Neuronal stem cell (in vitro differentiated cells): ENCODE measurements at regions not wholly inside any gene's neighbourhood (a gene's known extent, or its start where the extent isn't known, plus 50 kb on each side); places are given as distances from the start of the nearest gene placed in this dataset.

ENCODE experiments used
- DNase-seq: peaks from one replicate; pipeline ENCODE4 v3.0.0-alpha.2; 2013; ENCODE audit warnings: low spot score
- H2AFZ ChIP-seq: one replicate; pipeline ENCODE4 v1.6.1; 2013; ENCODE audit warnings: mild to moderate bottlenecking, low read length, inconsistent platforms
- H2AK5ac ChIP-seq: 2 replicates; pipeline ENCODE4 v1.6.1; 2013; ENCODE audit warnings: low read depth, mild to moderate bottlenecking, inconsistent platforms, low read length, moderate library complexity, mixed read lengths
- H2BK120ac ChIP-seq: 2 replicates; pipeline ENCODE4 v1.6.1; 2013; ENCODE audit warnings: low read depth, mild to moderate bottlenecking, inconsistent platforms, low read length, moderate library complexity, mixed read lengths
- H2BK12ac ChIP-seq: one replicate; pipeline ENCODE4 v1.6.1; 2013; ENCODE audit warnings: low read length, inconsistent platforms
- H2BK15ac ChIP-seq: 2 replicates; pipeline ENCODE4 v1.6.1; 2013; ENCODE audit warnings: mild to moderate bottlenecking, low read length, inconsistent platforms, mixed read lengths
- H2BK5ac ChIP-seq: one replicate; pipeline ENCODE4 v1.6.1; 2013; ENCODE audit warnings: inconsistent platforms, mild to moderate bottlenecking, low read length, moderate library complexity
- H3K14ac ChIP-seq: one replicate; pipeline ENCODE4 v1.6.1; 2013; ENCODE audit warnings: low read length, inconsistent platforms
- H3K18ac ChIP-seq: 2 replicates; pipeline ENCODE4 v1.6.1; 2013; ENCODE audit warnings: low read length, inconsistent platforms
- H3K23ac ChIP-seq: 2 replicates; pipeline ENCODE4 v1.6.1; 2013; ENCODE audit warnings: low read depth, mild to moderate bottlenecking, mixed read lengths, low read length, inconsistent platforms; ENCODE audit not compliant: poor library complexity
- H3K27ac ChIP-seq: replicated peaks from 3 replicates; pipeline ENCODE4 v1.5.1; 2013; ENCODE audit warnings: low read length, inconsistent platforms
- H3K27me3 ChIP-seq, 3 experiments: 2 replicates each; pipeline ENCODE4 v1.6.1; 2013; ENCODE audit warnings: low read length in 3 of 3, mild to moderate bottlenecking in 2 of 3, inconsistent platforms in 1 of 3, low read depth in 1 of 3, mixed read lengths in 1 of 3, moderate library complexity in 1 of 3; ENCODE audit not compliant: control insufficient read depth in 3 of 3, insufficient read depth in 3 of 3
- H3K36me3 ChIP-seq, 2 donors: replicated peaks in 1 of 2; 2 replicates each; pipeline ENCODE4 v1.6.1; 2013; ENCODE audit warnings: low read length in 2 of 2; ENCODE audit not compliant: control insufficient read depth in 2 of 2, insufficient read depth in 2 of 2
- H3K4ac ChIP-seq: 2 replicates; pipeline ENCODE4 v1.6.1; 2013; ENCODE audit warnings: inconsistent platforms, mild to moderate bottlenecking, low read length, moderate library complexity
- H3K4me1 ChIP-seq, 2 donors: 1 replicate in 1 of 2; 2 replicates in 1 of 2; pipeline ENCODE4 v1.6.1; 2013; ENCODE audit warnings: low read length in 2 of 2, low read depth in 1 of 2; ENCODE audit not compliant: control insufficient read depth in 2 of 2, insufficient read depth in 1 of 2
- H3K4me2 ChIP-seq: one replicate; pipeline ENCODE4 v1.6.1; 2013; ENCODE audit warnings: mild to moderate bottlenecking, low read length, inconsistent platforms; ENCODE audit not compliant: insufficient read depth, poor library complexity, severe bottlenecking
- H3K4me3 ChIP-seq, 2 donors: 2 replicates each; pipeline ENCODE4 v1.5.1; 2013; ENCODE audit warnings: low read length in 2 of 2, mild to moderate bottlenecking in 2 of 2, inconsistent platforms in 1 of 2, moderate library complexity in 1 of 2
- H3K79me1 ChIP-seq: one replicate; pipeline ENCODE4 v1.6.1; 2013; ENCODE audit warnings: low read depth, mild to moderate bottlenecking, inconsistent platforms, low read length, moderate library complexity
- H3K9ac ChIP-seq: one replicate; pipeline ENCODE4 v1.6.1; 2013; ENCODE audit warnings: mild to moderate bottlenecking, low read depth, low read length, inconsistent platforms; ENCODE audit not compliant: poor library complexity
- H3K9me3 ChIP-seq, 2 donors: replicated peaks in 1 of 2; 2 replicates each; pipeline versions ENCODE3 to v1.6.1; 2013; ENCODE audit warnings: low read length in 2 of 2, mild to moderate bottlenecking in 2 of 2, inconsistent platforms in 1 of 2, low read depth in 1 of 2, mixed read lengths in 1 of 2, moderate library complexity in 1 of 2; ENCODE audit not compliant: control insufficient read depth in 2 of 2, insufficient read depth in 1 of 2
- H4K8ac ChIP-seq: one replicate; pipeline ENCODE4 v1.6.1; 2013; ENCODE audit warnings: low read depth, mild to moderate bottlenecking, inconsistent platforms, low read length, moderate library complexity
- H4K91ac ChIP-seq: one replicate; pipeline ENCODE4 v1.6.1; 2013; ENCODE audit warnings: low read length, low read depth, mild to moderate bottlenecking, inconsistent platforms; ENCODE audit not compliant: poor library complexity
- WGBS, 2 donors: extraction: QIAGEN DNeasy Blood & Tissue Kit; methylation state at CpG; one replicate each; pipeline ENCODE4 v1.1.7; 2013; ENCODE audit warnings: missing lambda C conversion rate in 2 of 2, mixed read lengths in 1 of 2; ENCODE audit not compliant: insufficient read length in 2 of 2, insufficient replicate concordance in 1 of 2; ENCODE audit errors: extremely low coverage in 2 of 2; 5-methylcytosine and 5-hydroxymethylcytosine counted together

DNA sequence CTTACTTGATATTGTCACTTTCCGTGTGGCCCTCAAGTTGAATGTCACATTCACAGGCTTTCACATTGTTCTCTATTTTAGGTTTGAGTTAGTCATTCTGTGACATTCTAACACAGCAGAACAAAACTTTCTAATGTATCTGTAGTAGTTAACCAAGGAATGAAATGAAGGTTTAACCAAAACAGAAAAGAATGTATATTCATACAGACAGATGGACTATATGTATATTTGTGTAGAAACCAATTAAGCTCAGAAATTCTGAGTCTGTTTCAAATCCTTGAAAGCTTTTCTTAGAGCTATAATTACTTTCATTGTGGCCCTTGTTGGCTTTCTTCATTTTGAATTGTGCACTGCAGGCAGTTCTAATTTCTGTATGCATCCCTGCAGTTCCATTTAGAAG is 654.7 kb downstream of the LRRC70 start:
- no peak overlapping the region for H3K4ac ChIP-seq
- no peak overlapping the region for H3K4me2 ChIP-seq
- no peaks in the 10 kb centered on the region for H3K27me3 ChIP-seq
- no peak overlapping the region for H2BK12ac ChIP-seq
- no peak for DNase-seq
- no peak overlapping the region for H3K18ac ChIP-seq
- no peak overlapping the region for H2BK5ac ChIP-seq
- H3K14ac ChIP-seq = no peak overlapping the region
- no peaks in the 10 kb centered on the region for H3K9me3 ChIP-seq
- H3K4me3 ChIP-seq = no peak overlapping the region
- no peak overlapping the region for H4K8ac ChIP-seq
- peaks cover 0 to 2% of the 10 kb centered on the region in 2 donors for H3K4me1 ChIP-seq
- H2AFZ ChIP-seq = no peak overlapping the region
- no peak overlapping the region for H4K91ac ChIP-seq
- no peak overlapping the region for H3K9ac ChIP-seq
- no peak overlapping the region for H2AK5ac ChIP-seq
- no peak overlapping the region for H2BK120ac ChIP-seq
- no peaks in the 10 kb centered on the region for H3K36me3 ChIP-seq
- H2BK15ac ChIP-seq = no peak overlapping the region
- H3K27ac ChIP-seq = no peak overlapping the region
- no peaks in the 10 kb centered on the region for H3K79me1 ChIP-seq
- no CpG with 5 or more reads among the region's 1 CpG for WGBS, 2 donors
- H3K23ac ChIP-seq = no peak overlapping the region

DNA sequence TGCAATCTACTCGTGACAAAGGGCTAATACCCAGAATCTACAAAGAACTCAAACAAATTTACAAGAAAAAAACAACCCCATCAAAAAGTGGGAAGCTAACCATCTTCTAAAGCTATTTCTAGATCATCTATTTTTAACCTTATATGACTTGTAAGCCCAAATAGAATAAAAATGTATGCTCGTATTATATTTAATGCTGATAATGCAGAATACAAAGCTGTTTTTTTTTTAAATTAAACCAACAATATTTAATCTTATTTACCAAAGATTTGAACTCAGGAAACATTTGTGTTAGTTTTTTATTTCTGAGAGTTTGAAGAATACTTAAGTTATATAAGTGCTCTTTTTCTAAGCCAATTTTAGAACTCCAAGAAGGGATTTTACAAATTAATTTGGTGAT is 652.1 kb downstream of the LRRC70 start:
- H4K91ac ChIP-seq = no peak overlapping the region
- no peak overlapping the region for H3K4ac ChIP-seq
- no peaks in the 10 kb centered on the region for H3K79me1 ChIP-seq
- no peak overlapping the region for H3K14ac ChIP-seq
- H3K9ac ChIP-seq = no peak overlapping the region
- H3K4me2 ChIP-seq = no peak overlapping the region
- H4K8ac ChIP-seq = no peak overlapping the region
- no peak overlapping the region for H2AFZ ChIP-seq
- no peak overlapping the region for H2BK12ac ChIP-seq
- no peak overlapping the region for H3K27ac ChIP-seq
- H3K9me3 ChIP-seq = no peaks in the 10 kb centered on the region
- H3K36me3 ChIP-seq = no peaks in the 10 kb centered on the region
- no peak overlapping the region for H3K23ac ChIP-seq
- no peaks in the 10 kb centered on the region for H3K27me3 ChIP-seq
- no CpG with 5 or more reads among the region's 2 CpGs for WGBS, 2 donors
- peaks cover 0 to 2% of the 10 kb centered on the region in 2 donors for H3K4me1 ChIP-seq
- no peak for DNase-seq
- no peak overlapping the region for H2BK15ac ChIP-seq
- H3K18ac ChIP-seq = no peak overlapping the region
- H2AK5ac ChIP-seq = no peak overlapping the region
- no peak overlapping the region for H2BK5ac ChIP-seq
- no peak overlapping the region for H2BK120ac ChIP-seq
- H3K4me3 ChIP-seq = no peak overlapping the region

DNA sequence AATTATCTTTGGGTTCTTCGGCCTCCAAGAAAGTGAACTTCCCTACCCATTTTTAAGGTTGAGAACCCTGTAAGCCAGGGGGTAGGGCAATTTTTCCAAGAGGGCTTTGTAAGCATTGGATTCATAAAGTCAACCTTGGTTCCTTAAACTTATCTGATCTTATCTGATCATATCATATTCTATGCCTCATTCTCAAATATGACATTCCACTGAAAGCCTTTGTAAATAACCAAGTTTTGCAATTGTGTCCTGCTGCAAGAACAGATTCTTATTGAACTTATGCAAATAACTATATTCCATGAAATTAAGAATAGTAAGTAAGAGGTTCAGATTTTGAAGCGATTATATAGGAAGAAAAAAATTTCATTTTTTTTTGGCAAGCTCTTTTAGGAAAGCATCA is 649.5 kb downstream of the LRRC70 start:
- DNase-seq = no peak
- WGBS, 2 donors = 100% methylated on average over 1 of the region's 2 CpGs; no CpG with 5 or more reads in 1 of the 2 donors
- no peak overlapping the region for H2BK15ac ChIP-seq
- no peak overlapping the region for H4K8ac ChIP-seq
- H3K9ac ChIP-seq = no peak overlapping the region
- H4K91ac ChIP-seq = no peak overlapping the region
- no peak overlapping the region for H3K4me2 ChIP-seq
- no peaks in the 10 kb centered on the region for H3K36me3 ChIP-seq
- no peaks in the 10 kb centered on the region for H3K27me3 ChIP-seq
- H3K27ac ChIP-seq = no peak overlapping the region
- H3K9me3 ChIP-seq = no peaks in the 10 kb centered on the region
- H2BK5ac ChIP-seq = no peak overlapping the region
- H3K4me3 ChIP-seq = no peak overlapping the region
- no peak overlapping the region for H3K14ac ChIP-seq
- no peaks in the 10 kb centered on the region for H3K79me1 ChIP-seq
- H3K18ac ChIP-seq = no peak overlapping the region
- H2AFZ ChIP-seq = no peak overlapping the region
- H3K4ac ChIP-seq = no peak overlapping the region
- no peak overlapping the region for H2AK5ac ChIP-seq
- H3K4me1 ChIP-seq = no peaks in the 10 kb centered on the region
- H3K23ac ChIP-seq = no peak overlapping the region
- no peak overlapping the region for H2BK120ac ChIP-seq
- no peak overlapping the region for H2BK12ac ChIP-seq

DNA sequence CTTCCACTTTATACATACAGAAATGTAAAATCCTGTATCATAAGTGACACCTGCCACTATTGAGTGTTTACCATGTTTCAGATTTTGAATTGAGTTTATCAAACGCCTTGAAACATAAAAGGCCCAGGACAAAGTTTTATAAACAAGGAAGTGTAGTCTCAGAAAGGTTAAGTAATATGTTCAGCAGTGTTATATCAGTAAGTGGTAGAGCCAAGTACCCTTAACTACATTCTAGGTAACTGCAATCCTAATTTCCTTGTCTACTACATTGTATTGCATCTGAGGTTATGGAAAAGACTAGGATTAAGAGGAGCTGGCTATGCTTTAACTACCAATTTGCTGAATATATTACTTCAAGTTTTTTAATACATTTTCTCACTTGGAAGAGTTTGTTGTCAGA is 641.6 kb downstream of the LRRC70 start:
- Histone ChIP-seq H3K4me3 (no peak overlapping the region), H2BK12ac (no peak overlapping the region), H2AK5ac (no peak overlapping the region), H3K4me1 (no peaks in the 10 kb centered on the region), H3K79me1 (no peaks in the 10 kb centered on the region), H2BK120ac (no peak overlapping the region), H3K9ac (no peak overlapping the region), H3K23ac (no peak overlapping the region), H4K8ac (no peak overlapping the region), H3K36me3 (no peaks in the 10 kb centered on the region), H3K18ac (no peak overlapping the region), H3K4ac (no peak overlapping the region), H2AFZ (no peak overlapping the region), H3K14ac (no peak overlapping the region), H4K91ac (no peak overlapping the region), H3K27ac (no peak overlapping the region), H2BK5ac (no peak overlapping the region), H3K9me3 (no peaks in the 10 kb centered on the region), H2BK15ac (no peak overlapping the region), H3K27me3 (no peaks in the 10 kb centered on the region), H3K4me2 (no peak overlapping the region)
- no peak for DNase-seq
- WGBS, 2 donors = no CpG with 5 or more reads among the region's 1 CpG
